Suppressor macrophage (primary cell): ENCODE measurements at regions not wholly inside any gene's neighbourhood (a gene's known extent, or its start where the extent isn't known, plus 50 kb on each side); places are given as distances from the start of the nearest gene placed in this dataset.
"Not testable (repeated sequence)": the region's sequence is repeated elsewhere in the genome, so short reads cannot be mapped to it uniquely, and the experiment has no call there.

Experiments
- DNase-seq, 4 experiments: peaks; one replicate each; pipeline ENCODE4 v3.0.0-alpha.2; 2020 to 2022

- no peak for DNase-seq
These were observed 64.0 kb downstream of the GPRASP3 start for GRCh38 chrX:102784550-102784949.

GRCh38 chrX:102787283-102787682 lies 66.7 kb downstream of the GPRASP3 start:
- DNase-seq: no peak

- DNase-seq: peak in 2 of 4 experiments; percentile 0 to 13
These were observed 87.8 kb downstream of the GPRASP3 start for GRCh38 chrX:102808336-102808735.

- not testable (repeated sequence) for DNase-seq
These were observed 97.7 kb downstream of the GPRASP3 start for GRCh38 chrX:102818269-102818668.

GRCh38 chrX:102832661-102833060 lies 104.4 kb upstream of the RAB40AL start:
- no peak for DNase-seq

- DNase-seq: no peak
These were observed 103.9 kb upstream of the RAB40AL start for GRCh38 chrX:102833136-102833535.

GRCh38 chrX:102835504-102836146 lies 101.4 kb upstream of the RAB40AL start:
- peak; percentile 1 to 7 (median 3) for DNase-seq

GRCh38 chrX:102837847-102838246 lies 99.2 kb upstream of the RAB40AL start:
- no peak for DNase-seq

GRCh38 chrX:102840871-102841705 lies 96.0 kb upstream of the RAB40AL start:
- peak; percentile 3 to 32 (median 18) for DNase-seq

GRCh38 chrX:102841706-102842003 lies 95.4 kb upstream of the RAB40AL start:
- no peak for DNase-seq

- no peak for DNase-seq
These were observed 92.1 kb upstream of the RAB40AL start for GRCh38 chrX:102845020-102845419.

- no peak for DNase-seq
These were observed 90.4 kb upstream of the RAB40AL start for GRCh38 chrX:102846544-102847236.

- DNase-seq: no peak
These were observed 89.7 kb upstream of the RAB40AL start for GRCh38 chrX:102847362-102847761.

GRCh38 chrX:102849396-102849795 lies 87.7 kb upstream of the RAB40AL start:
- DNase-seq: no peak

GRCh38 chrX:102858826-102859549 lies 78.1 kb upstream of the RAB40AL start:
- not testable (repeated sequence) for DNase-seq

GRCh38 chrX:102859550-102859871 lies 77.6 kb upstream of the RAB40AL start:
- no peak for DNase-seq

- no peak for DNase-seq
These were observed 76.8 kb upstream of the RAB40AL start for GRCh38 chrX:102860235-102860634.

- peak; percentile 73 to 89 (median 80) for DNase-seq
These were observed 73.3 kb upstream of the RAB40AL start for GRCh38 chrX:102863735-102864134.

- DNase-seq: no peak
These were observed 70.0 kb upstream of the RAB40AL start for GRCh38 chrX:102866981-102867656.

GRCh38 chrX:102883491-102883890 lies 53.6 kb upstream of the RAB40AL start:
- DNase-seq: no peak
